ENCODE measurements at regions not wholly inside any gene's neighbourhood (a gene's known extent, or its start where the extent isn't known, plus 50 kb on each side); places are given as distances from the start of the nearest gene placed in this dataset.

- no TSS peak for BruUV-seq (replicated peaks)
- CTCF ChIA-PET, result no interaction called here
- H3K36me3 Mint-ChIP-seq (ENCODE audit: insufficient read depth, unreplicated experiment), result no peaks in the 10 kb centered on the region
- no peak for DNase-seq (ENCODE audit: unreplicated experiment)
- no peak overlapping the region for H3K27ac Mint-ChIP-seq (ENCODE audit: low read depth, unreplicated experiment)
- H3K9me3 Mint-ChIP-seq (ENCODE audit: unreplicated experiment), result peaks cover 8% of the 10 kb centered on the region
- H3K4me1 Mint-ChIP-seq (ENCODE audit: insufficient read depth, unreplicated experiment), result no peaks in the 10 kb centered on the region
- H3K4me3 Mint-ChIP-seq (ENCODE audit: unreplicated experiment), result no peak overlapping the region
- POLR2A ChIA-PET, result no interaction called here
- no peak for TF ChIP-seq CTCF (IDR thresholded peaks at IDR 0.05; ENCODE audit: unreplicated experiment)
- intact Hi-C loops (cut with micrococcal nuclease), result no loop called here
- H3K27me3 Mint-ChIP-seq (ENCODE audit: insufficient read depth, unreplicated experiment), result no peaks in the 10 kb centered on the region
Observed at GRCh38 chr18:75823471-75823870, 396.0 kb upstream of the SMIM21 start.

GRCh38 chr18:75818383-75818782 lies 390.9 kb upstream of the SMIM21 start:
- CTCF ChIA-PET, result interaction anchor here (0.6 kb wide), 1 partner anchor 76 kb away, joined by 3 read pairs; no protein-coding TSS in a partner anchor

GRCh38 chr18:75815767-75816166 lies 388.3 kb upstream of the SMIM21 start:
- ChIA-PET CTCF (no interaction called here), POLR2A (no interaction called here)
- no peak for TF ChIP-seq CTCF (IDR thresholded peaks at IDR 0.05; ENCODE audit: unreplicated experiment)
- no peak overlapping the region for H3K4me3 Mint-ChIP-seq (ENCODE audit: unreplicated experiment)
- H3K27me3 Mint-ChIP-seq (ENCODE audit: insufficient read depth, unreplicated experiment), result no peaks in the 10 kb centered on the region
- no peak for DNase-seq (ENCODE audit: unreplicated experiment)
- peaks cover 7% of the 10 kb centered on the region for H3K9me3 Mint-ChIP-seq (ENCODE audit: unreplicated experiment)
- BruUV-seq (replicated peaks), result no TSS peak
- H3K36me3 Mint-ChIP-seq (ENCODE audit: insufficient read depth, unreplicated experiment), result no peaks in the 10 kb centered on the region
- no peak overlapping the region for H3K27ac Mint-ChIP-seq (ENCODE audit: low read depth, unreplicated experiment)
- H3K4me1 Mint-ChIP-seq (ENCODE audit: insufficient read depth, unreplicated experiment), result no peaks in the 10 kb centered on the region
- intact Hi-C loops (cut with micrococcal nuclease), result no loop called here

More at GRCh38 chr18:75818383-75818782, 390.9 kb upstream of the SMIM21 start:
- H3K36me3 Mint-ChIP-seq (ENCODE audit: insufficient read depth, unreplicated experiment), result no peaks in the 10 kb centered on the region
- POLR2A ChIA-PET, result no interaction called here
- no peaks in the 10 kb centered on the region for H3K4me1 Mint-ChIP-seq (ENCODE audit: insufficient read depth, unreplicated experiment)
- intact Hi-C loops (cut with micrococcal nuclease), result no loop called here
- DNase-seq (ENCODE audit: unreplicated experiment), result no peak
- H3K27ac Mint-ChIP-seq (ENCODE audit: low read depth, unreplicated experiment), result no peak overlapping the region
- no peaks in the 10 kb centered on the region for H3K27me3 Mint-ChIP-seq (ENCODE audit: insufficient read depth, unreplicated experiment)
- TF ChIP-seq CTCF (IDR thresholded peaks at IDR 0.05; ENCODE audit: unreplicated experiment), result no peak
- no TSS peak for BruUV-seq (replicated peaks)
- H3K9me3 Mint-ChIP-seq (ENCODE audit: unreplicated experiment), result peaks cover 8% of the 10 kb centered on the region
- H3K4me3 Mint-ChIP-seq (ENCODE audit: unreplicated experiment), result no peak overlapping the region

GRCh38 chr18:75812761-75813160 lies 385.3 kb upstream of the SMIM21 start:
- H3K27ac Mint-ChIP-seq (ENCODE audit: low read depth, unreplicated experiment), result no peak overlapping the region
- H3K4me1 Mint-ChIP-seq (ENCODE audit: insufficient read depth, unreplicated experiment), result no peaks in the 10 kb centered on the region
- H3K9me3 Mint-ChIP-seq (ENCODE audit: unreplicated experiment), result no peaks in the 10 kb centered on the region
- H3K27me3 Mint-ChIP-seq (ENCODE audit: insufficient read depth, unreplicated experiment), result no peaks in the 10 kb centered on the region
- DNase-seq (ENCODE audit: unreplicated experiment), result no peak
- ChIA-PET POLR2A (no interaction called here), CTCF (interaction anchor here (0.5 kb wide), 1 partner anchor 1772 kb away, joined by 4 read pairs; no protein-coding TSS in a partner anchor)
- intact Hi-C loops (cut with micrococcal nuclease), result no loop called here
- TF ChIP-seq CTCF (IDR thresholded peaks at IDR 0.05; ENCODE audit: unreplicated experiment), result no peak
- no peaks in the 10 kb centered on the region for H3K36me3 Mint-ChIP-seq (ENCODE audit: insufficient read depth, unreplicated experiment)
- H3K4me3 Mint-ChIP-seq (ENCODE audit: unreplicated experiment), result no peak overlapping the region
- no TSS peak for BruUV-seq (replicated peaks)

Measured in MCF 10A (cell line).